ENCODE measurements at regions not wholly inside any gene's neighbourhood (a gene's known extent, or its start where the extent isn't known, plus 50 kb on each side); places are given as distances from the start of the nearest gene placed in this dataset.

- TF ChIP-seq TAF1 (IDR thresholded peaks at IDR 0.05; ENCODE audit: low read depth) (no peak), NFIC (IDR thresholded peaks at IDR 0.05) (no peak), CREB1 (IDR thresholded peaks at IDR 0.05; ENCODE audit: low read depth) (no peak), ZBTB7A (IDR thresholded peaks at IDR 0.05; ENCODE audit: low read depth) (no peak), TEAD4 (IDR thresholded peaks at IDR 0.05) (no peak), EP300 (IDR thresholded peaks at IDR 0.05; ENCODE audit: borderline replicate concordance) (no peak), MAX (IDR thresholded peaks at IDR 0.05) (no peak), EGR1 (IDR thresholded peaks at IDR 0.05) (no peak), RAD21 (IDR thresholded peaks at IDR 0.05; ENCODE audit: low read depth) (no peak), YY1 (IDR thresholded peaks at IDR 0.05; ENCODE audit: low read depth) (no peak), FOXM1 (IDR thresholded peaks at IDR 0.05; ENCODE audit: borderline replicate concordance, low read depth) (no peak)
- TF ChIP-seq, protein P1, sequence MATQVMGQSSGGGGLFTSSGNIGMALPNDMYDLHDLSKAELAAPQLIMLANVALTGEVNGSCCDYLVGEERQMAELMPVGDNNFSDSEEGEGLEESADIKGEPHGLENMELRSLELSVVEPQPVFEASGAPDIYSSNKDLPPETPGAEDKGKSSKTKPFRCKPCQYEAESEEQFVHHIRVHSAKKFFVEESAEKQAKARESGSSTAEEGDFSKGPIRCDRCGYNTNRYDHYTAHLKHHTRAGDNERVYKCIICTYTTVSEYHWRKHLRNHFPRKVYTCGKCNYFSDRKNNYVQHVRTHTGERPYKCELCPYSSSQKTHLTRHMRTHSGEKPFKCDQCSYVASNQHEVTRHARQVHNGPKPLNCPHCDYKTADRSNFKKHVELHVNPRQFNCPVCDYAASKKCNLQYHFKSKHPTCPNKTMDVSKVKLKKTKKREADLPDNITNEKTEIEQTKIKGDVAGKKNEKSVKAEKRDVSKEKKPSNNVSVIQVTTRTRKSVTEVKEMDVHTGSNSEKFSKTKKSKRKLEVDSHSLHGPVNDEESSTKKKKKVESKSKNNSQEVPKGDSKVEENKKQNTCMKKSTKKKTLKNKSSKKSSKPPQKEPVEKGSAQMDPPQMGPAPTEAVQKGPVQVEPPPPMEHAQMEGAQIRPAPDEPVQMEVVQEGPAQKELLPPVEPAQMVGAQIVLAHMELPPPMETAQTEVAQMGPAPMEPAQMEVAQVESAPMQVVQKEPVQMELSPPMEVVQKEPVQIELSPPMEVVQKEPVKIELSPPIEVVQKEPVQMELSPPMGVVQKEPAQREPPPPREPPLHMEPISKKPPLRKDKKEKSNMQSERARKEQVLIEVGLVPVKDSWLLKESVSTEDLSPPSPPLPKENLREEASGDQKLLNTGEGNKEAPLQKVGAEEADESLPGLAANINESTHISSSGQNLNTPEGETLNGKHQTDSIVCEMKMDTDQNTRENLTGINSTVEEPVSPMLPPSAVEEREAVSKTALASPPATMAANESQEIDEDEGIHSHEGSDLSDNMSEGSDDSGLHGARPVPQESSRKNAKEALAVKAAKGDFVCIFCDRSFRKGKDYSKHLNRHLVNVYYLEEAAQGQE (IDR thresholded peaks at IDR 0.05; ENCODE audit: low read depth): no peak
Measured at GRCh38 chr17:71110326-71110725, 941.0 kb downstream of the KCNJ2 start.
